H9 (cell line): ENCODE measurements at regions not wholly inside any gene's neighbourhood (a gene's known extent, or its start where the extent isn't known, plus 50 kb on each side); places are given as distances from the start of the nearest gene placed in this dataset.
"Not testable (repeated sequence)": the region's sequence is repeated elsewhere in the genome, so short reads cannot be mapped to it uniquely, and the experiment has no call there.

Source experiments
- DNase-seq: peaks from one replicate; pipeline ENCODE4 v3.0.0-alpha.2; 2017
- H2AFZ ChIP-seq: one replicate; pipeline ENCODE4 v1.6.1; 2013; ENCODE audit warnings: mild to moderate bottlenecking, low read length, control low read depth, moderate library complexity
- H2AK5ac ChIP-seq: 2 replicates; pipeline ENCODE4 v1.6.1; 2013; ENCODE audit warnings: low read length, control low read depth, mixed read lengths; ENCODE audit not compliant: insufficient read length
- H2BK120ac ChIP-seq: one replicate; pipeline ENCODE4 v1.6.1; 2013; ENCODE audit warnings: low read depth, mild to moderate bottlenecking, low read length, control low read depth, inconsistent platforms; ENCODE audit not compliant: poor library complexity, severe bottlenecking
- H2BK12ac ChIP-seq: 2 replicates; pipeline ENCODE4 v1.6.1; 2013; ENCODE audit warnings: low read length, control low read depth, mixed read lengths, low read depth; ENCODE audit not compliant: insufficient read length
- H2BK15ac ChIP-seq: 2 replicates; pipeline ENCODE4 v1.6.1; 2013; ENCODE audit warnings: low read depth, low read length, control low read depth
- H2BK20ac ChIP-seq: one replicate; pipeline ENCODE4 v1.6.1; 2013; ENCODE audit warnings: low read depth, mild to moderate bottlenecking, low read length, control low read depth, inconsistent platforms; ENCODE audit not compliant: poor library complexity, severe bottlenecking
- H2BK5ac ChIP-seq: 2 replicates; pipeline ENCODE4 v1.6.1; 2013; ENCODE audit warnings: low read length, control low read depth, mixed read lengths; ENCODE audit not compliant: insufficient read length
- H3K14ac ChIP-seq: 2 replicates; pipeline ENCODE4 v1.6.1; 2013; ENCODE audit warnings: low read length, control low read depth; ENCODE audit not compliant: insufficient read depth
- H3K18ac ChIP-seq: 2 replicates; pipeline ENCODE4 v1.6.1; 2013; ENCODE audit warnings: low read depth, mild to moderate bottlenecking, mixed read lengths, low read length, control low read depth; ENCODE audit not compliant: insufficient read length
- H3K23ac ChIP-seq: 2 replicates; pipeline ENCODE4 v1.6.1; 2013; ENCODE audit warnings: low read length, control low read depth, mixed read lengths, low read depth; ENCODE audit not compliant: insufficient read length
- H3K23me2 ChIP-seq: 2 replicates; pipeline ENCODE4 v1.6.1; 2013; ENCODE audit warnings: low read depth, mild to moderate bottlenecking, mixed read lengths, low read length, control low read depth; ENCODE audit not compliant: insufficient read length, poor library complexity, severe bottlenecking
- H3K27ac ChIP-seq: 2 replicates; pipeline ENCODE4 v1.5.1; 2013; ENCODE audit warnings: low read length, control low read depth, mixed read lengths, low read depth; ENCODE audit not compliant: insufficient read length
- H3K27me3 ChIP-seq: 2 replicates; pipeline ENCODE4 v1.6.1; 2013; ENCODE audit warnings: low read length, control low read depth, inconsistent platforms; ENCODE audit not compliant: insufficient read depth
- H3K4ac ChIP-seq: 2 replicates; pipeline ENCODE4 v1.6.1; 2013; ENCODE audit warnings: low read depth, mild to moderate bottlenecking, control low read depth, inconsistent platforms, low read length, moderate library complexity
- H3K4me1 ChIP-seq: 2 replicates; pipeline ENCODE4 v1.6.1; 2013; ENCODE audit warnings: low read length, control low read depth, inconsistent platforms; ENCODE audit not compliant: insufficient read depth
- H3K4me2 ChIP-seq: 2 replicates; pipeline ENCODE4 v1.6.1; 2013; ENCODE audit warnings: low read length, control low read depth, mixed read lengths; ENCODE audit not compliant: insufficient read length, insufficient read depth
- H3K56ac ChIP-seq: 2 replicates; pipeline ENCODE4 v1.6.1; 2013; ENCODE audit warnings: low read depth, mild to moderate bottlenecking, mixed read lengths, low read length, control low read depth; ENCODE audit not compliant: insufficient read length
- H3K79me1 ChIP-seq: 2 replicates; pipeline ENCODE4 v1.6.1; 2013; ENCODE audit warnings: low read depth, mild to moderate bottlenecking, moderate library complexity, low read length, control low read depth, inconsistent platforms; ENCODE audit not compliant: insufficient read depth, poor library complexity, severe bottlenecking
- H3K79me2 ChIP-seq: 2 replicates; pipeline ENCODE4 v1.6.1; 2013; ENCODE audit warnings: low read length, control low read depth, inconsistent platforms; ENCODE audit not compliant: insufficient read depth
- H3K9ac ChIP-seq: 2 replicates; pipeline ENCODE4 v1.6.1; 2013; ENCODE audit warnings: low read length, control low read depth, mixed read lengths; ENCODE audit not compliant: insufficient read length; ENCODE audit errors: extremely low read depth
- H3K9me3 ChIP-seq: one replicate; pipeline ENCODE4 v1.6.1; 2013; ENCODE audit warnings: low read depth, low read length, inconsistent platforms; ENCODE audit not compliant: control insufficient read depth
- H3T11ph ChIP-seq: one replicate; pipeline ENCODE4 v1.6.1; 2013; ENCODE audit warnings: mild to moderate bottlenecking, low read length, control low read depth, inconsistent platforms
- H4K20me1 ChIP-seq: one replicate; pipeline ENCODE4 v1.6.1; 2013; ENCODE audit not compliant: control insufficient read depth, insufficient read length, insufficient read depth
- H4K5ac ChIP-seq: 2 replicates; pipeline ENCODE4 v1.6.1; 2013; ENCODE audit warnings: low read depth, mild to moderate bottlenecking, mixed read lengths, low read length, control low read depth; ENCODE audit not compliant: insufficient read length
- H4K8ac ChIP-seq: replicated peaks from 2 replicates; pipeline ENCODE4 v1.6.1; 2013; ENCODE audit warnings: low read length, control low read depth, mixed read lengths, low read depth; ENCODE audit not compliant: insufficient read length
- H4K91ac ChIP-seq: 2 replicates; pipeline ENCODE4 v1.6.1; 2013; ENCODE audit warnings: low read depth, mild to moderate bottlenecking, moderate library complexity, mixed read lengths, low read length, control low read depth; ENCODE audit not compliant: insufficient read length
- H3K27ac Mint-ChIP-seq, 3 experiments: 2 replicates in 2 of 3; 3 replicates in 1 of 3; pipeline ENCODE4 v1.8.0; 2020 to 2021; ENCODE audit warnings: mixed read lengths in 3 of 3, mild to moderate bottlenecking in 1 of 3, moderate library complexity in 1 of 3
- H3K27me3 Mint-ChIP-seq: 2 replicates; pipeline ENCODE4 v1.8.0; 2021; ENCODE audit warnings: low read depth, mild to moderate bottlenecking, moderate library complexity, mixed read lengths
- H3K36me3 Mint-ChIP-seq, 3 experiments: 2 replicates in 2 of 3; 3 replicates in 1 of 3; pipeline ENCODE4 v1.8.0; 2020 to 2021; ENCODE audit warnings: low read depth in 3 of 3, mixed read lengths in 3 of 3; ENCODE audit not compliant: insufficient read depth in 1 of 3
- H3K4me1 Mint-ChIP-seq, 2 experiments: 2 replicates each; pipeline ENCODE4 v1.8.0; 2020; ENCODE audit warnings: mixed read lengths in 2 of 2
- H3K4me3 Mint-ChIP-seq, 2 experiments: 2 replicates in 1 of 2; 3 replicates in 1 of 2; pipeline ENCODE4 v1.8.0; 2020 to 2021; ENCODE audit warnings: mild to moderate bottlenecking in 2 of 2, mixed read lengths in 2 of 2, moderate library complexity in 1 of 2
- H3K9me3 Mint-ChIP-seq, 2 experiments: 2 replicates in 1 of 2; 3 replicates in 1 of 2; pipeline ENCODE4 v1.8.0; 2020; ENCODE audit warnings: mild to moderate bottlenecking in 2 of 2, mixed read lengths in 2 of 2, moderate library complexity in 1 of 2
- CTCF ChIP-seq: fragments of 200-600 bp; sonication (generic); conservative IDR thresholded peaks from 3 replicates; pipeline ENCODE4 v1.8.0; 2021; ENCODE audit warnings: antibody characterized with exemption, mild to moderate bottlenecking
- WGBS: extraction: QIAGEN DNeasy Blood & Tissue Kit; methylation state at CpG from one replicate; pipeline ENCODE4 v1.1.7; 2013; ENCODE audit warnings: missing lambda C conversion rate, low lambda C conversion rate, mixed read lengths; ENCODE audit not compliant: insufficient read length; ENCODE audit errors: extremely low coverage; 5-methylcytosine and 5-hydroxymethylcytosine counted together

DNA sequence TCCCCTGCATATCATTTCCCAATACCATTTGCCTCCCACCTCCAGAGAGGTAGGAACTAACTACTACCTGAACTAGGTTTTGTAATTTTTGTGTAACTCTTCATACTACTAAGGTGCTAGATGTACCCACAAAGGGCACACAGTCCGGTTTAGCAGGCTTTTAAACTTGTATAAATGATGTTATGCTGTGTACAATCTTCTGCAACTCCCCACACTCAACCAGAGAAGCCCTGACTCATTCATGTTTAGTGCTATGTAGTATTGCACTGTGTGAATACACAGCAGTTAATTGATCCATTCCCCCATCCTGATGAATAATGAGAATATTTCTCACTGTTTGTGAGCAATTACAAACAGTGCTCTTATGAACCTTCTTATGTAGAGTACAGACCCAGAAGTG, 285.6 kb downstream of the SMAD2 start:
- no peak overlapping the region for H4K5ac ChIP-seq
- H3K14ac ChIP-seq = no peak overlapping the region
- no peaks in the 10 kb centered on the region for H3K79me2 ChIP-seq
- no peak overlapping the region for H2AK5ac ChIP-seq
- no peak for DNase-seq
- H3K4ac ChIP-seq = no peak overlapping the region
- Mint-ChIP-seq H3K4me3 (no peak overlapping the region), H3K27me3 (peaks cover 3% of the 10 kb centered on the region; the same call in 1 of the 2 replicates), H3K4me1 (no peaks in the 10 kb centered on the region; a peak in 1 of 4 replicates), H3K9me3 (peaks cover 14 to 15% of the 10 kb centered on the region in 2 experiments), H3K36me3 (peaks cover 0 to 6% (median 0%) of the 10 kb centered on the region in 3 experiments; a peak in 4 of 7 replicates), H3K27ac (no peak overlapping the region)
- H3K56ac ChIP-seq = no peak overlapping the region
- no peak overlapping the region for H3K27ac ChIP-seq
- no CpG with 5 or more reads among the region's 1 CpG for WGBS
- no peak overlapping the region for H4K8ac ChIP-seq
- no peak overlapping the region for H2AFZ ChIP-seq
- no peak overlapping the region for H3K4me2 ChIP-seq
- no peak overlapping the region for H2BK15ac ChIP-seq
- H3K4me1 ChIP-seq = no peaks in the 10 kb centered on the region
- no peak overlapping the region for H2BK20ac ChIP-seq
- peaks cover 8% of the 10 kb centered on the region for H3K9me3 ChIP-seq
- H3K9ac ChIP-seq = no peak overlapping the region
- H4K20me1 ChIP-seq = no peaks in the 10 kb centered on the region
- H2BK120ac ChIP-seq = no peak overlapping the region
- peaks cover 2% of the 10 kb centered on the region for H3K23me2 ChIP-seq
- no peak overlapping the region for H3K23ac ChIP-seq
- no peaks in the 10 kb centered on the region for H3K27me3 ChIP-seq
- H3K79me1 ChIP-seq = no peaks in the 10 kb centered on the region
- H4K91ac ChIP-seq = no peak overlapping the region
- H2BK12ac ChIP-seq = no peak overlapping the region
- no peak overlapping the region for H3K18ac ChIP-seq
- H2BK5ac ChIP-seq = no peak overlapping the region
- TF ChIP-seq CTCF = no peak
- no peak overlapping the region for H3T11ph ChIP-seq

- H3K9me3 Mint-ChIP-seq, H4K5ac ChIP-seq, H4K8ac ChIP-seq, H2AFZ ChIP-seq, H4K20me1 ChIP-seq, H2AK5ac ChIP-seq, H3K18ac ChIP-seq, H3K27me3 ChIP-seq, H2BK15ac ChIP-seq, H2BK12ac ChIP-seq, H3K4me2 ChIP-seq, H2BK5ac ChIP-seq, H3T11ph ChIP-seq, H4K91ac ChIP-seq, H3K23ac ChIP-seq, H3K56ac ChIP-seq, H3K79me1 ChIP-seq, H3K14ac ChIP-seq, H3K4me3 Mint-ChIP-seq, H3K36me3 Mint-ChIP-seq, H3K4me1 ChIP-seq, DNase-seq, H3K9me3 ChIP-seq, H3K27me3 Mint-ChIP-seq, H3K4ac ChIP-seq, H3K27ac Mint-ChIP-seq, H2BK120ac ChIP-seq, H3K79me2 ChIP-seq, H3K27ac ChIP-seq, H3K23me2 ChIP-seq, H2BK20ac ChIP-seq, H3K4me1 Mint-ChIP-seq, H3K9ac ChIP-seq: not testable (repeated sequence)
- WGBS = no CpG with 5 or more reads among the region's 10 CpGs
These were observed 292.9 kb downstream of the SMAD2 start for GRCh38 chr18:47637551-47637950.
